ENCODE measurements at regions not wholly inside any gene's neighbourhood (a gene's known extent, or its start where the extent isn't known, plus 50 kb on each side); places are given as distances from the start of the nearest gene placed in this dataset.

GRCh38 chr18:61091379-61091778 lies 241.9 kb upstream of the CDH20 start:
- intact Hi-C loops (cut with DNase I): no loop called here
- no peak for DNase-seq (ENCODE audit: low spot score)

GRCh38 chr18:61093965-61094364 lies 239.3 kb upstream of the CDH20 start:
- DNase-seq (ENCODE audit: low spot score): no peak
- intact Hi-C loops (cut with DNase I): no loop called here

GRCh38 chr18:61096226-61096625 lies 237.0 kb upstream of the CDH20 start:
- intact Hi-C loops (cut with DNase I): no loop called here
- DNase-seq (ENCODE audit: low spot score): no peak

GRCh38 chr18:61107113-61107512 lies 226.1 kb upstream of the CDH20 start:
- intact Hi-C loops (cut with DNase I): no loop called here

GRCh38 chr18:61108706-61109105 lies 224.5 kb upstream of the CDH20 start:
- intact Hi-C loops (cut with DNase I): no loop called here
- DNase-seq (ENCODE audit: low spot score): no peak

More at GRCh38 chr18:61107113-61107512, 226.1 kb upstream of the CDH20 start:
- no peak for DNase-seq (ENCODE audit: low spot score)

GRCh38 chr18:61123309-61123708 lies 209.9 kb upstream of the CDH20 start:
- intact Hi-C loops (cut with DNase I): no loop called here
- no peak for DNase-seq (ENCODE audit: low spot score)

GRCh38 chr18:61127714-61128467 lies 205.3 kb upstream of the CDH20 start:
- intact Hi-C loops (cut with DNase I): no loop called here
- no peak for DNase-seq (ENCODE audit: low spot score)

- no peak for DNase-seq (ENCODE audit: low spot score)
- intact Hi-C loops (cut with DNase I): no loop called here
Measured at GRCh38 chr18:61129001-61129400, 204.2 kb upstream of the CDH20 start.

- no peak for DNase-seq (ENCODE audit: low spot score)
- intact Hi-C loops (cut with DNase I): no loop called here
Measured at GRCh38 chr18:61132031-61132430, 201.2 kb upstream of the CDH20 start.

GRCh38 chr18:61133783-61134182 lies 199.4 kb upstream of the CDH20 start:
- no peak for DNase-seq (ENCODE audit: low spot score)
- intact Hi-C loops (cut with DNase I): no loop called here

GRCh38 chr18:61136711-61137251 lies 196.4 kb upstream of the CDH20 start:
- no peak for DNase-seq (ENCODE audit: low spot score)
- intact Hi-C loops (cut with DNase I): no loop called here

- intact Hi-C loops (cut with DNase I): no loop called here
- no peak for DNase-seq (ENCODE audit: low spot score)
Measured at GRCh38 chr18:61141691-61142090, 191.5 kb upstream of the CDH20 start.

- DNase-seq (ENCODE audit: low spot score): no peak
- intact Hi-C loops (cut with DNase I): no loop called here
Measured at GRCh38 chr18:61148322-61148721, 184.9 kb upstream of the CDH20 start.

GRCh38 chr18:61149786-61150185 lies 183.4 kb upstream of the CDH20 start:
- no peak for DNase-seq (ENCODE audit: low spot score)
- intact Hi-C loops (cut with DNase I): no loop called here

GRCh38 chr18:61153571-61153970 lies 179.7 kb upstream of the CDH20 start:
- intact Hi-C loops (cut with DNase I): no loop called here
- DNase-seq (ENCODE audit: low spot score): no peak

GRCh38 chr18:61154866-61155265 lies 178.4 kb upstream of the CDH20 start:
- intact Hi-C loops (cut with DNase I): no loop called here

GRCh38 chr18:61155586-61155985 lies 177.6 kb upstream of the CDH20 start:
- intact Hi-C loops (cut with DNase I): no loop called here
- no peak for DNase-seq (ENCODE audit: low spot score)

More at GRCh38 chr18:61154866-61155265, 178.4 kb upstream of the CDH20 start:
- no peak for DNase-seq (ENCODE audit: low spot score)

- intact Hi-C loops (cut with DNase I): no loop called here
- DNase-seq (ENCODE audit: low spot score): no peak
Measured at GRCh38 chr18:61157451-61157850, 175.8 kb upstream of the CDH20 start.

- DNase-seq (ENCODE audit: low spot score): no peak
- intact Hi-C loops (cut with DNase I): no loop called here
Measured at GRCh38 chr18:61159246-61159645, 174.0 kb upstream of the CDH20 start.

- intact Hi-C loops (cut with DNase I): no loop called here
- no peak for DNase-seq (ENCODE audit: low spot score)
Measured at GRCh38 chr18:61164321-61164720, 168.9 kb upstream of the CDH20 start.

- intact Hi-C loops (cut with DNase I): no loop called here
Measured at GRCh38 chr18:61167902-61168301, 165.3 kb upstream of the CDH20 start.

More at GRCh38 chr18:61167902-61168301, 165.3 kb upstream of the CDH20 start:
- no peak for DNase-seq (ENCODE audit: low spot score)
